B cell (primary cell): ENCODE measurements at regions not wholly inside any gene's neighbourhood (a gene's known extent, or its start where the extent isn't known, plus 50 kb on each side); places are given as distances from the start of the nearest gene placed in this dataset.

Experiments
- ATAC-seq: fragments of 200-7000 bp; cut with Tn5 transposase; one replicate; pipeline ENCODE4 v1.10.0; 2021; ENCODE audit warnings: low read depth, mild to moderate bottlenecking, moderate number of reproducible peaks, moderate library complexity
- CTCF ChIA-PET: fragments of 350-600 bp; sonication (Branson Sonifier 250); formaldehyde crosslinking; loops from one replicate; lab custom pipeline; 2021; ENCODE audit warnings: antibody characterized with exemption, inconsistent platforms; lab: Charles Lee
- POLR2A ChIA-PET: fragments of 350-600 bp; sonication (Branson Sonifier 250); formaldehyde crosslinking; loops from one replicate; lab custom pipeline; 2021; ENCODE audit warnings: antibody characterized with exemption; lab: Charles Lee
- DNase-seq: peaks from one replicate; pipeline ENCODE4 v3.0.0; 2013
- H2AFZ ChIP-seq: 2 replicates; pipeline ENCODE4 v1.6.1; 2012; ENCODE audit warnings: mild to moderate bottlenecking, low read depth, low read length; ENCODE audit not compliant: insufficient read depth, poor library complexity, severe bottlenecking
- H3K27ac ChIP-seq, 2 donors: 1 replicate in 1 of 2; 2 replicates in 1 of 2; pipeline ENCODE4 v1.5.1; 2012 to 2013; ENCODE audit warnings: low read length in 2 of 2, mild to moderate bottlenecking in 2 of 2, moderate library complexity in 1 of 2
- H3K27me3 ChIP-seq, 4 experiments: fragments of 200-600 bp in 1 of 4; sonication (generic) in 1 of 4; replicated peaks in 1 of 4; 1 replicate in 2 of 4; 2 replicates in 2 of 4; pipeline versions ENCODE4 v1.6.1 to v1.7.0; 2013 to 2016; ENCODE audit warnings: low read length in 3 of 4, mild to moderate bottlenecking in 2 of 4, mixed read lengths in 1 of 4, moderate library complexity in 1 of 4; ENCODE audit not compliant: insufficient read depth in 4 of 4, control insufficient read depth in 3 of 4; ENCODE audit errors: control extremely low read depth in 1 of 4
- H3K36me3 ChIP-seq, 2 experiments: replicated peaks in 1 of 2; 1 replicate in 1 of 2; 2 replicates in 1 of 2; pipeline versions ENCODE4 v1.6.1 to v1.7.1; 2013; ENCODE audit warnings: low read length in 1 of 2; ENCODE audit not compliant: insufficient read depth in 2 of 2, control insufficient read depth in 1 of 2; ENCODE audit errors: control extremely low read depth in 1 of 2, extremely low read depth in 1 of 2
- H3K4me1 ChIP-seq, 2 donors: fragments of 200-600 bp in 1 of 2; sonication (generic) in 1 of 2; 1 replicate in 1 of 2; 2 replicates in 1 of 2; pipeline versions ENCODE4 v1.5.1 to v1.6.1; 2013 to 2017; ENCODE audit warnings: low read length in 2 of 2; ENCODE audit not compliant: control insufficient read depth in 2 of 2, insufficient read depth in 2 of 2
- H3K4me2 ChIP-seq: replicated peaks from 2 replicates; pipeline ENCODE3; 2012; ENCODE audit warnings: mild to moderate bottlenecking, low read depth, low read length; ENCODE audit not compliant: poor library complexity, severe bottlenecking
- H3K4me3 ChIP-seq, 5 experiments: fragments of 200-600 bp in 1 of 5; sonication (generic) in 1 of 5; 1 replicate in 3 of 5; 2 replicates in 2 of 5; pipeline versions ENCODE4 v1.5.1 to v1.7.0; 2011 to 2016; ENCODE audit warnings: low read length in 4 of 5, mild to moderate bottlenecking in 4 of 5, low read depth in 2 of 5, control low read depth in 1 of 5, moderate library complexity in 1 of 5; ENCODE audit not compliant: insufficient read depth in 1 of 5; ENCODE audit errors: control extremely low read depth in 1 of 5, extremely low read depth in 1 of 5
- H3K79me2 ChIP-seq: fragments of 200-600 bp; sonication (generic); one replicate; pipeline ENCODE4 v1.6.0; 2016; ENCODE audit warnings: low read length; ENCODE audit not compliant: control insufficient read depth, insufficient read depth
- H3K9ac ChIP-seq: fragments of 200-600 bp; sonication (generic); 2 replicates; pipeline ENCODE4 v1.6.1; 2017; ENCODE audit warnings: mild to moderate bottlenecking, low read length, moderate library complexity
- H3K9me3 ChIP-seq, 3 donors: one replicate each; pipeline versions ENCODE4 v1.6.1 to v1.7.1; 2013; ENCODE audit warnings: low read length in 2 of 3; ENCODE audit not compliant: control insufficient read depth in 2 of 3, insufficient read depth in 1 of 3; ENCODE audit errors: control extremely low read depth in 1 of 3
- H4K20me1 ChIP-seq: 2 replicates; pipeline ENCODE4 v1.6.0; 2012; ENCODE audit warnings: mild to moderate bottlenecking, low read length; ENCODE audit not compliant: insufficient read depth, control insufficient read depth, poor library complexity, severe bottlenecking
- H3K27ac Mint-ChIP-seq: one replicate; pipeline ENCODE4 v1.8.0; 2021; ENCODE audit warnings: mixed read lengths
- H3K27me3 Mint-ChIP-seq: one replicate; pipeline ENCODE4 v1.8.0; 2021; ENCODE audit warnings: mixed read lengths
- H3K4me1 Mint-ChIP-seq: one replicate; pipeline ENCODE4 v1.8.0; 2021; ENCODE audit warnings: mixed read lengths
- H3K4me3 Mint-ChIP-seq: one replicate; pipeline ENCODE4 v1.8.0; 2021; ENCODE audit warnings: mixed read lengths
- H3K9me3 Mint-ChIP-seq: one replicate; pipeline ENCODE4 v1.8.0; 2022; ENCODE audit warnings: mixed read lengths; ENCODE audit not compliant: insufficient read depth
- CTCF ChIP-seq: fragments of 200-600 bp; IDR thresholded peaks from one replicate; pipeline ENCODE4 v1.8.0; 2022; ENCODE audit warnings: antibody characterized with exemption, mild to moderate bottlenecking
- EZH2 ChIP-seq: IDR thresholded peaks from 2 replicates; pipeline ENCODE4 v1.6.1; 2012; ENCODE audit warnings: borderline replicate concordance, low read depth, mild to moderate bottlenecking, moderate library complexity, low read length; ENCODE audit not compliant: insufficient read depth, poor library complexity, severe bottlenecking
- WGBS: methylation state at CpG from one replicate; pipeline ENCODE4 v1.1.5; 2013; ENCODE audit warnings: missing lambda C conversion rate; ENCODE audit not compliant: insufficient coverage; 5-methylcytosine and 5-hydroxymethylcytosine counted together
- intact Hi-C: fragments of 100-400 bp; cut with micrococcal nuclease; formaldehyde crosslinking; loops from one replicate; pipeline ENCODE4 v1.10.0; 2022

DNA sequence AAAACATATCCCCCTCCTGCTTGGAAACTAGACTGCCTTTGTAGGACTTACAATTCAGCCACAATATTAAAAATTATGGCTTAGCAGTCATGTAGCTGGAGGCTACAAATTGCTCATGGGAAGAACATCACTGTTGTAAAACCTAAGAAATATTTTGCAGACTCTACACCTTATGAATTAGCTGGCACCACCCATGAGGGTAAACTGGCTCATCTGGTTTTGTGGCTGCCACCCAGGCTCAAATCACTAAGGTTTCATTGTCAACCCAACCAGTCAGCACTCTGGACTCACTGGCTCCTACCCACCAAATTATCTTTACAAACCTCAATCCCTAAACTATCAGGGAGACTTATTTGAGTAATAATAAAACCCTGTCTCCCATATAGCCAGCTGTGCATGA lies 100.7 kb upstream of the OLFM3 start:
- no peak for TF ChIP-seq CTCF
- TF ChIP-seq EZH2: no peak
- Mint-ChIP-seq H3K9me3 (no peaks in the 10 kb centered on the region), H3K27me3 (no peaks in the 10 kb centered on the region), H3K4me3 (no peak overlapping the region), H3K4me1 (no peaks in the 10 kb centered on the region), H3K27ac (no peak overlapping the region)
- no peak overlapping the region for H3K9ac ChIP-seq
- H3K4me3 ChIP-seq: no peak overlapping the region
- POLR2A ChIA-PET: no interaction called here
- no peaks in the 10 kb centered on the region for H3K36me3 ChIP-seq
- no peaks in the 10 kb centered on the region for H3K27me3 ChIP-seq
- no peak overlapping the region for H3K4me2 ChIP-seq
- H3K9me3 ChIP-seq: no peaks in the 10 kb centered on the region
- no peaks in the 10 kb centered on the region for H4K20me1 ChIP-seq
- no peak overlapping the region for H2AFZ ChIP-seq
- intact Hi-C loops: no loop called here
- no peak for ATAC-seq
- CTCF ChIA-PET: no interaction called here
- H3K4me1 ChIP-seq: no peaks in the 10 kb centered on the region
- H3K79me2 ChIP-seq: no peaks in the 10 kb centered on the region
- no peak for DNase-seq
- no peak overlapping the region for H3K27ac ChIP-seq

DNA sequence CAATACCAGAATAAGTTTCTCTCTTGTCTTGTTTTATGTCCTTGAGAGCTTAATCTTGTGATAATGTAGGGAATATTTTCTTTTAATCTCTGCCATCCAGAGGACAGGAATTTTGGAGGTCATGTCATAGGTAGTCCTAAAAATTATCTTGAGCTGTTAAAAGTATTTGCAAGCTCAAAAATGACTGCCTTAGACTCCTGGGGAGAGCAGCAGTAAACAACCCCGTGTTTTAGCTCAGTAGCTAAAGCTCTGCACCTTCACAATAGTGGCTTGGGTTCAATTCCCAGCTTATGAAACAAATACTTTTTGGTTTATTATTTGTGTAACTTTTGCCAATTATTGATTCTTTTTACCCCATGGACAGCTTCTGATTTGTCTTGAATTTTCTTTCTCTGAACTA lies 99.4 kb upstream of the OLFM3 start:
- ATAC-seq (no peak), DNase-seq (no peak)
- Mint-ChIP-seq H3K4me1 (no peaks in the 10 kb centered on the region), H3K27ac (no peak overlapping the region), H3K9me3 (no peaks in the 10 kb centered on the region), H3K4me3 (no peak overlapping the region), H3K27me3 (no peaks in the 10 kb centered on the region)
- H3K27me3 ChIP-seq: no peaks in the 10 kb centered on the region
- no peaks in the 10 kb centered on the region for H3K9me3 ChIP-seq
- WGBS: no CpG with 5 or more reads among the region's 1 CpG
- no peaks in the 10 kb centered on the region for H3K4me1 ChIP-seq
- H3K9ac ChIP-seq: no peak overlapping the region
- no peaks in the 10 kb centered on the region for H4K20me1 ChIP-seq
- no peak overlapping the region for H3K27ac ChIP-seq
- ChIA-PET POLR2A (no interaction called here), CTCF (no interaction called here)
- H3K4me2 ChIP-seq: no peak overlapping the region
- intact Hi-C loops: no loop called here
- H2AFZ ChIP-seq: no peak overlapping the region
- no peak for TF ChIP-seq EZH2
- TF ChIP-seq CTCF: no peak
- H3K79me2 ChIP-seq: no peaks in the 10 kb centered on the region
- no peak overlapping the region for H3K4me3 ChIP-seq
- H3K36me3 ChIP-seq: no peaks in the 10 kb centered on the region
